HEK293 (cell line): ENCODE measurements at regions not wholly inside any gene's neighbourhood (a gene's known extent, or its start where the extent isn't known, plus 50 kb on each side); places are given as distances from the start of the nearest gene placed in this dataset.
A peak's percentile ranks its signal among the peaks of the same experiment; 100 is the strongest.

ENCODE experiments used
- GLI2 ChIP-seq: fragments of 450-650 bp; formaldehyde crosslinking; IDR thresholded peaks from 2 replicates; pipeline ENCODE4; 2017; ENCODE audit warnings: missing biosample characterization, missing genetic modification characterization, low read depth, borderline replicate concordance
- IKZF3 ChIP-seq: fragments of 450-650 bp; IDR thresholded peaks from 2 replicates; pipeline ENCODE4 v1.5.0; 2018; ENCODE audit warnings: missing biosample characterization, mild to moderate bottlenecking, missing genetic modification characterization, moderate library complexity
- KLF10 ChIP-seq: fragments of 450-650 bp; IDR thresholded peaks from 2 replicates; pipeline ENCODE4 v1.5.1; 2018; ENCODE audit warnings: missing biosample characterization, mild to moderate bottlenecking, missing genetic modification characterization
- KLF16 ChIP-seq: fragments of 450-650 bp; formaldehyde crosslinking; IDR thresholded peaks from 2 replicates; pipeline ENCODE4 v1.5.1; 2017; ENCODE audit warnings: missing biosample characterization, missing genetic modification characterization
- MYNN ChIP-seq: fragments of 450-650 bp; formaldehyde crosslinking; IDR thresholded peaks from 2 replicates; pipeline ENCODE4 v1.5.1; 2016; ENCODE audit warnings: missing biosample characterization, missing genetic modification characterization, borderline replicate concordance
- REPIN1 ChIP-seq: fragments of 450-650 bp; formaldehyde crosslinking; IDR thresholded peaks from 2 replicates; pipeline ENCODE4 v1.5.1; 2017; ENCODE audit warnings: missing biosample characterization, missing genetic modification characterization, low read depth
- SETDB1 ChIP-seq: IDR thresholded peaks from one replicate; pipeline ENCODE4 v1.6.1; 2017; ENCODE audit warnings: mild to moderate bottlenecking, low read length, moderate library complexity, mixed read lengths; ENCODE audit not compliant: insufficient read length
- TRIM28 ChIP-seq: IDR thresholded peaks from 2 replicates; pipeline ENCODE4 v1.6.1; 2011; ENCODE audit warnings: low read length, control low read depth, borderline replicate concordance
- WT1 ChIP-seq: fragments of 450-650 bp; formaldehyde crosslinking; IDR thresholded peaks from 2 replicates; pipeline ENCODE4 v1.5.1; 2016; ENCODE audit warnings: missing biosample characterization, missing genetic modification characterization
- YY1 ChIP-seq: fragments of 450-650 bp; formaldehyde crosslinking; IDR thresholded peaks from 2 replicates; pipeline ENCODE4 v1.5.1; 2018; ENCODE audit warnings: missing biosample characterization, missing genetic modification characterization
- ZBTB48 ChIP-seq: fragments of 450-650 bp; formaldehyde crosslinking; IDR thresholded peaks from 2 replicates; pipeline ENCODE4 v1.5.1; 2016; ENCODE audit warnings: missing biosample characterization, missing genetic modification characterization
- ZIC2 ChIP-seq: fragments of 450-650 bp; formaldehyde crosslinking; IDR thresholded peaks from 2 replicates; pipeline ENCODE4 v1.5.1; 2016; ENCODE audit warnings: missing biosample characterization, missing genetic modification characterization
- ZNF114 ChIP-seq: fragments of 450-650 bp; formaldehyde crosslinking; IDR thresholded peaks from 2 replicates; pipeline ENCODE4 v1.5.0; 2017; ENCODE audit warnings: missing biosample characterization, missing genetic modification characterization
- ZNF132 ChIP-seq: fragments of 450-650 bp; formaldehyde crosslinking; IDR thresholded peaks from 2 replicates; pipeline ENCODE4 v1.5.1; 2017; ENCODE audit warnings: missing biosample characterization, missing genetic modification characterization, borderline replicate concordance
- ZNF202 ChIP-seq: fragments of 450-650 bp; formaldehyde crosslinking; IDR thresholded peaks from 2 replicates; pipeline ENCODE4 v1.5.1; 2016; ENCODE audit warnings: missing biosample characterization, missing genetic modification characterization, borderline replicate concordance
- ZNF350 ChIP-seq: fragments of 450-650 bp; formaldehyde crosslinking; IDR thresholded peaks from 2 replicates; pipeline ENCODE4 v1.5.0; 2017; ENCODE audit warnings: missing biosample characterization, mild to moderate bottlenecking, missing genetic modification characterization
- ZNF510 ChIP-seq: fragments of 450-650 bp; formaldehyde crosslinking; IDR thresholded peaks from 2 replicates; pipeline ENCODE4 v1.5.1; 2018; ENCODE audit warnings: mild to moderate bottlenecking, missing genetic modification characterization, missing biosample characterization; ENCODE audit not compliant: insufficient replicate concordance
- ZNF529 ChIP-seq: fragments of 450-650 bp; formaldehyde crosslinking; IDR thresholded peaks from 2 replicates; pipeline ENCODE4 v1.5.1; 2017; ENCODE audit warnings: missing genetic modification characterization, missing biosample characterization; ENCODE audit not compliant: insufficient replicate concordance
- ZNF560 ChIP-seq: fragments of 450-650 bp; formaldehyde crosslinking; IDR thresholded peaks from 2 replicates; pipeline ENCODE4 v1.5.1; 2017; ENCODE audit warnings: missing biosample characterization, missing genetic modification characterization, borderline replicate concordance
- ZNF621 ChIP-seq: fragments of 450-650 bp; formaldehyde crosslinking; IDR thresholded peaks from 2 replicates; pipeline ENCODE4 v1.5.1; 2017; ENCODE audit warnings: missing biosample characterization, missing genetic modification characterization
- ZNF664 ChIP-seq: fragments of 450-650 bp; formaldehyde crosslinking; IDR thresholded peaks from 2 replicates; pipeline ENCODE4 v1.5.1; 2016; ENCODE audit warnings: missing biosample characterization, missing genetic modification characterization
- ZNF677 ChIP-seq: fragments of 450-650 bp; IDR thresholded peaks from 2 replicates; pipeline ENCODE4 v1.5.0; 2018; ENCODE audit warnings: missing biosample characterization, mild to moderate bottlenecking, missing genetic modification characterization, moderate library complexity
- ZNF747 ChIP-seq: fragments of 450-650 bp; formaldehyde crosslinking; IDR thresholded peaks from 2 replicates; pipeline ENCODE4 v1.5.1; 2016; ENCODE audit warnings: missing biosample characterization, missing genetic modification characterization
- ZNF76 ChIP-seq: fragments of 450-650 bp; formaldehyde crosslinking; IDR thresholded peaks from 2 replicates; pipeline ENCODE4; 2016; ENCODE audit warnings: low read depth, missing biosample characterization, missing genetic modification characterization, borderline replicate concordance
- ZNF792 ChIP-seq: fragments of 450-650 bp; formaldehyde crosslinking; IDR thresholded peaks from 2 replicates; pipeline ENCODE4 v1.5.1; 2016; ENCODE audit warnings: missing biosample characterization, missing genetic modification characterization
- ZSCAN30 ChIP-seq: fragments of 450-650 bp; IDR thresholded peaks from 2 replicates; pipeline ENCODE4 v1.5.1; 2018; ENCODE audit warnings: missing biosample characterization, mild to moderate bottlenecking, missing genetic modification characterization, moderate library complexity
- TF ChIP-seq, protein P1 (sequence below): fragments of 450-650 bp; formaldehyde crosslinking; IDR thresholded peaks from 2 replicates; pipeline ENCODE4 v1.5.0; 2017; ENCODE audit warnings: missing biosample characterization, missing genetic modification characterization, borderline replicate concordance
- TF ChIP-seq, protein P2 (sequence below): fragments of 450-650 bp; formaldehyde crosslinking; IDR thresholded peaks from 2 replicates; pipeline ENCODE4 v1.5.1; 2016; ENCODE audit warnings: missing biosample characterization, missing genetic modification characterization
- TF ChIP-seq, protein P3 (sequence below): fragments of 450-650 bp; formaldehyde crosslinking; IDR thresholded peaks from 2 replicates; pipeline ENCODE4 v1.5.1; 2017; ENCODE audit warnings: missing biosample characterization, missing genetic modification characterization
- TF ChIP-seq, protein P4 (sequence below): fragments of 450-650 bp; formaldehyde crosslinking; IDR thresholded peaks from 2 replicates; pipeline ENCODE4 v1.5.1; 2017; ENCODE audit warnings: missing biosample characterization, missing genetic modification characterization
- TF ChIP-seq, protein P5 (sequence below): fragments of 450-650 bp; formaldehyde crosslinking; IDR thresholded peaks from 2 replicates; pipeline ENCODE4 v1.5.1; 2017; ENCODE audit warnings: missing biosample characterization, missing genetic modification characterization
- TF ChIP-seq, protein P6 (sequence below): sonication (generic); formaldehyde crosslinking; IDR thresholded peaks from 2 replicates; pipeline ENCODE4 v1.8.1; 2022; ENCODE audit warnings: mild to moderate bottlenecking, moderate library complexity, missing genetic modification reagents

DNA sequence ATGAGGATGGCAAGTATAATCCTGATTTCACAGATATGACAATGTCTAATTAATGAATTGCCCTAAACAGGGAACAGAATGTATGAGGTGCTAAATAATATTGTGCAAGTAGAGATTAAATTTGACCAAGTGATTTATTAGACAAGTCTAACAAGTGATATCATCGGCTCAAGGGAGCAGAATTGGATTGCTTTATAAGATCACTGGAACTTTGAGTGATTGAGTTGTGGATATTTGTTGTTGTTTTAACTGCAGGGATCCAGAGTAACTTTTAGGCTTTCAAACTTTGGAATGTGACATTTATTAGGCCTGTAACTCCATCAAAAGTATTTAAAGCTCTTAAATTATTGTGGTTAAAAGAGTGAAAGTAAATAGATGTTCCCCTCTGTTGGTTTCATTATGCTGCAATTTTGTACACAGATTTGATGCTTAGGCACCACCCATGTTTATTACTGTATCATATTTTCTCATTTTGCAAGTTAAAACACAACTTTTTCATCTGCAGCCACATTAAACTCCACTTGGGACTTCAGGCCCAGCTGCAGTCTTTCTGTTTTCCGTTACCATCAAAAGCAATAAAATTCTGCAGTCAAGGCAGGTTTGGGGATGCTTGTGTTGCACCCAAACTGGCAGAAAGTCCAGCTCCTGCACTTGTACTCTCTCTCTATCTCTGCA, 206.6 kb downstream of the HLX start (continued):
- TF ChIP-seq, protein P1, sequence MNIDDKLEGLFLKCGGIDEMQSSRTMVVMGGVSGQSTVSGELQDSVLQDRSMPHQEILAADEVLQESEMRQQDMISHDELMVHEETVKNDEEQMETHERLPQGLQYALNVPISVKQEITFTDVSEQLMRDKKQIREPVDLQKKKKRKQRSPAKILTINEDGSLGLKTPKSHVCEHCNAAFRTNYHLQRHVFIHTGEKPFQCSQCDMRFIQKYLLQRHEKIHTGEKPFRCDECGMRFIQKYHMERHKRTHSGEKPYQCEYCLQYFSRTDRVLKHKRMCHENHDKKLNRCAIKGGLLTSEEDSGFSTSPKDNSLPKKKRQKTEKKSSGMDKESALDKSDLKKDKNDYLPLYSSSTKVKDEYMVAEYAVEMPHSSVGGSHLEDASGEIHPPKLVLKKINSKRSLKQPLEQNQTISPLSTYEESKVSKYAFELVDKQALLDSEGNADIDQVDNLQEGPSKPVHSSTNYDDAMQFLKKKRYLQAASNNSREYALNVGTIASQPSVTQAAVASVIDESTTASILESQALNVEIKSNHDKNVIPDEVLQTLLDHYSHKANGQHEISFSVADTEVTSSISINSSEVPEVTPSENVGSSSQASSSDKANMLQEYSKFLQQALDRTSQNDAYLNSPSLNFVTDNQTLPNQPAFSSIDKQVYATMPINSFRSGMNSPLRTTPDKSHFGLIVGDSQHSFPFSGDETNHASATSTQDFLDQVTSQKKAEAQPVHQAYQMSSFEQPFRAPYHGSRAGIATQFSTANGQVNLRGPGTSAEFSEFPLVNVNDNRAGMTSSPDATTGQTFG: no peak
- no peak for TF ChIP-seq ZSCAN30 (tag by site-specific recombination)
- no peak for TF ChIP-seq ZNF560 (tag by site-specific recombination)
- no peak for TF ChIP-seq ZNF76
- 0 out of 2 replicates have a peak, but pooled peaks have one; percentile 21 for TF ChIP-seq GLI2 (tag by site-specific recombination)
- TF ChIP-seq MYNN: no peak
- TF ChIP-seq, protein P2, sequence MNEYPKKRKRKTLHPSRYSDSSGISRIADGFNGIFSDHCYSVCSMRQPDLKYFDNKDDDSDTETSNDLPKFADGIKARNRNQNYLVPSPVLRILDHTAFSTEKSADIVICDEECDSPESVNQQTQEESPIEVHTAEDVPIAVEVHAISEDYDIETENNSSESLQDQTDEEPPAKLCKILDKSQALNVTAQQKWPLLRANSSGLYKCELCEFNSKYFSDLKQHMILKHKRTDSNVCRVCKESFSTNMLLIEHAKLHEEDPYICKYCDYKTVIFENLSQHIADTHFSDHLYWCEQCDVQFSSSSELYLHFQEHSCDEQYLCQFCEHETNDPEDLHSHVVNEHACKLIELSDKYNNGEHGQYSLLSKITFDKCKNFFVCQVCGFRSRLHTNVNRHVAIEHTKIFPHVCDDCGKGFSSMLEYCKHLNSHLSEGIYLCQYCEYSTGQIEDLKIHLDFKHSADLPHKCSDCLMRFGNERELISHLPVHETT (tag by site-specific recombination): no peak
- TF ChIP-seq ZIC2: no peak
- TF ChIP-seq ZNF510 (tag by site-specific recombination): no peak
- TF ChIP-seq, protein P3, sequence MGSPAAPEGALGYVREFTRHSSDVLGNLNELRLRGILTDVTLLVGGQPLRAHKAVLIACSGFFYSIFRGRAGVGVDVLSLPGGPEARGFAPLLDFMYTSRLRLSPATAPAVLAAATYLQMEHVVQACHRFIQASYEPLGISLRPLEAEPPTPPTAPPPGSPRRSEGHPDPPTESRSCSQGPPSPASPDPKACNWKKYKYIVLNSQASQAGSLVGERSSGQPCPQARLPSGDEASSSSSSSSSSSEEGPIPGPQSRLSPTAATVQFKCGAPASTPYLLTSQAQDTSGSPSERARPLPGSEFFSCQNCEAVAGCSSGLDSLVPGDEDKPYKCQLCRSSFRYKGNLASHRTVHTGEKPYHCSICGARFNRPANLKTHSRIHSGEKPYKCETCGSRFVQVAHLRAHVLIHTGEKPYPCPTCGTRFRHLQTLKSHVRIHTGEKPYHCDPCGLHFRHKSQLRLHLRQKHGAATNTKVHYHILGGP: peak; percentile 66
- no peak for TF ChIP-seq ZNF792
- peak; percentile 57; the same call in 1 of the 2 replicates for TF ChIP-seq KLF10 (tag by site-specific recombination)
- TF ChIP-seq ZNF132 (tag by site-specific recombination): no peak
- TF ChIP-seq WT1 (tag by site-specific recombination): 0 out of 2 replicates have a peak, but pooled peaks have one; percentile 41
- no peak; the same call in 1 of the 2 replicates for TF ChIP-seq KLF16 (tag by site-specific recombination)
- TF ChIP-seq ZNF202 (tag by site-specific recombination): no peak
- no peak for TF ChIP-seq SETDB1
- no peak for TF ChIP-seq ZNF677
- TF ChIP-seq, protein P4, sequence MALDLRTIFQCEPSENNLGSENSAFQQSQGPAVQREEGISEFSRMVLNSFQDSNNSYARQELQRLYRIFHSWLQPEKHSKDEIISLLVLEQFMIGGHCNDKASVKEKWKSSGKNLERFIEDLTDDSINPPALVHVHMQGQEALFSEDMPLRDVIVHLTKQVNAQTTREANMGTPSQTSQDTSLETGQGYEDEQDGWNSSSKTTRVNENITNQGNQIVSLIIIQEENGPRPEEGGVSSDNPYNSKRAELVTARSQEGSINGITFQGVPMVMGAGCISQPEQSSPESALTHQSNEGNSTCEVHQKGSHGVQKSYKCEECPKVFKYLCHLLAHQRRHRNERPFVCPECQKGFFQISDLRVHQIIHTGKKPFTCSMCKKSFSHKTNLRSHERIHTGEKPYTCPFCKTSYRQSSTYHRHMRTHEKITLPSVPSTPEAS: peak; percentile 33; the same call in 1 of the 2 replicates
- no peak for TF ChIP-seq YY1 (tag by site-specific recombination)
- TF ChIP-seq TRIM28: no peak
- no peak for TF ChIP-seq REPIN1 (tag by site-specific recombination)
- no peak for TF ChIP-seq ZBTB48 (tag by site-specific recombination)
- TF ChIP-seq ZNF621 (tag by site-specific recombination): no peak
- no peak for TF ChIP-seq ZNF747
- peak; percentile 52 for TF ChIP-seq IKZF3 (tag by site-specific recombination)
- no peak for TF ChIP-seq ZNF114 (tag by site-specific recombination)
- TF ChIP-seq, protein P5, sequence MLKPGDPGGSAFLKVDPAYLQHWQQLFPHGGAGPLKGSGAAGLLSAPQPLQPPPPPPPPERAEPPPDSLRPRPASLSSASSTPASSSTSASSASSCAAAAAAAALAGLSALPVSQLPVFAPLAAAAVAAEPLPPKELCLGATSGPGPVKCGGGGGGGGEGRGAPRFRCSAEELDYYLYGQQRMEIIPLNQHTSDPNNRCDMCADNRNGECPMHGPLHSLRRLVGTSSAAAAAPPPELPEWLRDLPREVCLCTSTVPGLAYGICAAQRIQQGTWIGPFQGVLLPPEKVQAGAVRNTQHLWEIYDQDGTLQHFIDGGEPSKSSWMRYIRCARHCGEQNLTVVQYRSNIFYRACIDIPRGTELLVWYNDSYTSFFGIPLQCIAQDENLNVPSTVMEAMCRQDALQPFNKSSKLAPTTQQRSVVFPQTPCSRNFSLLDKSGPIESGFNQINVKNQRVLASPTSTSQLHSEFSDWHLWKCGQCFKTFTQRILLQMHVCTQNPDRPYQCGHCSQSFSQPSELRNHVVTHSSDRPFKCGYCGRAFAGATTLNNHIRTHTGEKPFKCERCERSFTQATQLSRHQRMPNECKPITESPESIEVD (tag by site-specific recombination): peak; percentile 77
- TF ChIP-seq ZNF664 (tag by site-specific recombination): peak; percentile 40
- no peak for TF ChIP-seq ZNF350 (tag by site-specific recombination)
- TF ChIP-seq ZNF529 (tag by site-specific recombination): peak; percentile 2
- TF ChIP-seq, protein P6, sequence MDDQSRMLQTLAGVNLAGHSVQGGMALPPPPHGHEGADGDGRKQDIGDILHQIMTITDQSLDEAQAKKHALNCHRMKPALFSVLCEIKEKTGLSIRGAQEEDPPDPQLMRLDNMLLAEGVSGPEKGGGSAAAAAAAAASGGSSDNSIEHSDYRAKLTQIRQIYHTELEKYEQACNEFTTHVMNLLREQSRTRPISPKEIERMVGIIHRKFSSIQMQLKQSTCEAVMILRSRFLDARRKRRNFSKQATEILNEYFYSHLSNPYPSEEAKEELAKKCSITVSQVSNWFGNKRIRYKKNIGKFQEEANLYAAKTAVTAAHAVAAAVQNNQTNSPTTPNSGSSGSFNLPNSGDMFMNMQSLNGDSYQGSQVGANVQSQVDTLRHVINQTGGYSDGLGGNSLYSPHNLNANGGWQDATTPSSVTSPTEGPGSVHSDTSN (CRISPR knock-in tag): no peak
